Tibial nerve (tissue), 4 donors: ENCODE measurements at regions not wholly inside any gene's neighbourhood (a gene's known extent, or its start where the extent isn't known, plus 50 kb on each side); places are given as distances from the start of the nearest gene placed in this dataset.

Experiments
- DNase-seq, 2 donors: peaks; one replicate each; pipeline ENCODE4 v3.0.0-alpha.2; 2019; ENCODE audit warnings: low spot score in 2 of 2
- H3K27ac ChIP-seq, 4 donors: fragments of 200-600 bp; sonication (generic) in 3 of 4; one replicate each; pipeline ENCODE4 v1.5.1; 2017 to 2019; ENCODE audit warnings: mild to moderate bottlenecking in 1 of 4
- H3K27me3 ChIP-seq, 2 donors: fragments of 200-600 bp; sonication (generic) in 1 of 2; one replicate each; pipeline versions ENCODE4 v1.5.1 to v1.6.0; 2017 to 2019
- H3K36me3 ChIP-seq, 3 donors: fragments of 200-600 bp; sonication (generic); one replicate each; pipeline ENCODE4 v1.5.1; 2018 to 2019
- H3K4me1 ChIP-seq, 4 donors: fragments of 200-600 bp; sonication (generic) in 3 of 4; one replicate each; pipeline ENCODE4 v1.5.1; 2017 to 2019
- H3K4me3 ChIP-seq, 4 donors: fragments of 200-600 bp; sonication (generic) in 3 of 4; one replicate each; pipeline ENCODE4 v1.5.1; 2017 to 2019; ENCODE audit warnings: mild to moderate bottlenecking in 1 of 4, moderate library complexity in 1 of 4
- H3K9me3 ChIP-seq, 4 donors: fragments of 200-600 bp; sonication (generic) in 3 of 4; one replicate each; pipeline ENCODE4 v1.5.1; 2017 to 2019
- CTCF ChIP-seq, 5 experiments: fragments of 200-600 bp in 3 of 5; fragments of 450-650 bp in 2 of 5; sonication (generic) in 3 of 5; IDR thresholded peaks; one replicate each; pipeline ENCODE4 v1.5.1; 2016 to 2019; ENCODE audit warnings: antibody characterized with exemption in 5 of 5, mild to moderate bottlenecking in 3 of 5, moderate library complexity in 2 of 5
- EP300 ChIP-seq, 2 donors: sonication (generic); formaldehyde crosslinking; IDR thresholded peaks; one replicate each; pipeline ENCODE4 v1.6.1; 2017; ENCODE audit warnings: antibody characterized with exemption in 2 of 2, mild to moderate bottlenecking in 1 of 2
- POLR2A ChIP-seq, 2 donors: fragments of 450-650 bp; IDR thresholded peaks; one replicate each; pipeline ENCODE4 v1.6.1; 2017; ENCODE audit warnings: antibody characterized with exemption in 2 of 2, mild to moderate bottlenecking in 2 of 2, moderate library complexity in 2 of 2
- WGBS, 2 donors: methylation state at CpG; one replicate each; pipeline ENCODE4 v1.1.5; 2018; 5-methylcytosine and 5-hydroxymethylcytosine counted together

- no peak for TF ChIP-seq CTCF (IDR thresholded peaks at IDR 0.05)
- no peak for TF ChIP-seq EP300 (IDR thresholded peaks at IDR 0.05)
- no peak for TF ChIP-seq POLR2A (IDR thresholded peaks at IDR 0.05)
- Histone ChIP-seq H3K36me3 (no peaks in the 10 kb centered on the region), H3K9me3 (no peaks in the 10 kb centered on the region), H3K4me1 (no peaks in the 10 kb centered on the region), H3K4me3 (no peak overlapping the region), H3K27ac (no peak overlapping the region), H3K27me3 (no peaks in the 10 kb centered on the region)
- DNase-seq, result no peak
- 52 to 53% methylated on average over 3 of the region's 3 CpGs for WGBS, 2 donors
Measured at GRCh38 chr15:85847031-85847430, 52.3 kb upstream of the KLHL25 start.

- H3K4me3 ChIP-seq, result no peak overlapping the region
- H3K27ac ChIP-seq, result no peak overlapping the region
- WGBS, 2 donors, result 79 to 83% methylated on average over 11 of the region's 11 CpGs
- no peaks in the 10 kb centered on the region for H3K4me1 ChIP-seq
- no peak for TF ChIP-seq POLR2A (IDR thresholded peaks at IDR 0.05)
- no peak for TF ChIP-seq EP300 (IDR thresholded peaks at IDR 0.05)
- TF ChIP-seq CTCF (IDR thresholded peaks at IDR 0.05), result no peak
- no peaks in the 10 kb centered on the region for H3K9me3 ChIP-seq
- no peaks in the 10 kb centered on the region for H3K27me3 ChIP-seq
- no peak for DNase-seq
- no peaks in the 10 kb centered on the region for H3K36me3 ChIP-seq
Measured at GRCh38 chr15:85849946-85850345, 55.2 kb upstream of the KLHL25 start.

- no peak overlapping the region for H3K4me3 ChIP-seq
- no peaks in the 10 kb centered on the region for H3K4me1 ChIP-seq
- no peak for DNase-seq
- H3K27me3 ChIP-seq, result peaks cover 0 to 8% of the 10 kb centered on the region in 2 donors
- H3K9me3 ChIP-seq, result no peaks in the 10 kb centered on the region
- TF ChIP-seq EP300 (IDR thresholded peaks at IDR 0.05), result no peak
- no peak for TF ChIP-seq POLR2A (IDR thresholded peaks at IDR 0.05)
- TF ChIP-seq CTCF (IDR thresholded peaks at IDR 0.05), result no peak
- H3K36me3 ChIP-seq, result no peaks in the 10 kb centered on the region
- 74 to 87% methylated on average over 3 of the region's 3 CpGs for WGBS, 2 donors
- H3K27ac ChIP-seq, result no peak overlapping the region
Measured at GRCh38 chr15:85852969-85853368, 58.2 kb upstream of the KLHL25 start.

GRCh38 chr15:85854345-85855097 is 59.8 kb upstream of the KLHL25 start:
- H3K9me3 ChIP-seq, result no peaks in the 10 kb centered on the region
- H3K36me3 ChIP-seq, result no peaks in the 10 kb centered on the region
- DNase-seq, result peak in 1 of 2 donors; percentile 36
- H3K4me3 ChIP-seq, result no peak overlapping the region
- 35 to 36% methylated on average over 11 of the region's 11 CpGs for WGBS, 2 donors
- H3K27ac ChIP-seq, result no peak overlapping the region
- H3K4me1 ChIP-seq, result peaks cover 0 to 7% (median 0%) of the 10 kb centered on the region in 4 donors
- H3K27me3 ChIP-seq, result peaks cover 0 to 17% of the 10 kb centered on the region in 2 donors
- peak; percentile 78 to 86 (median 80) for TF ChIP-seq CTCF (IDR thresholded peaks at IDR 0.05)
- no peak for TF ChIP-seq EP300 (IDR thresholded peaks at IDR 0.05)

- H3K4me1 ChIP-seq, result peaks cover 0 to 7% (median 0%) of the 10 kb centered on the region in 4 donors
- no peaks in the 10 kb centered on the region for H3K9me3 ChIP-seq
- H3K4me3 ChIP-seq, result no peak overlapping the region
- H3K36me3 ChIP-seq, result no peaks in the 10 kb centered on the region
- WGBS, 2 donors, result 9% methylated on average over 13 to 18 of the region's 19 CpGs
- TF ChIP-seq POLR2A (IDR thresholded peaks at IDR 0.05), result no peak
- no peak for TF ChIP-seq EP300 (IDR thresholded peaks at IDR 0.05)
- TF ChIP-seq CTCF (IDR thresholded peaks at IDR 0.05), result peak; percentile 68 to 77 (median 71)
- peaks cover 0 to 17% of the 10 kb centered on the region in 2 donors for H3K27me3 ChIP-seq
- peak in 1 of 2 donors; percentile 47 for DNase-seq
- H3K27ac ChIP-seq, result no peak overlapping the region
Measured at GRCh38 chr15:85858586-85859375, 64.1 kb upstream of the KLHL25 start.
